Heart left ventricle (tissue), 16 donors: ENCODE measurements at regions not wholly inside any gene's neighbourhood (a gene's known extent, or its start where the extent isn't known, plus 50 kb on each side); places are given as distances from the start of the nearest gene placed in this dataset.

ENCODE experiments used
- ATAC-seq, 4 donors: fragments of 200-7000 bp; cut with Tn5 transposase; one replicate each; pipeline ENCODE4 v1.9.1; 2020 to 2022; ENCODE audit warnings: moderate library complexity in 4 of 4, mild to moderate bottlenecking in 3 of 4, moderate number of reproducible peaks in 1 of 4
- DNase-seq, 5 donors: peaks; one replicate each; pipeline ENCODE4 v3.0.0-alpha.2; 2020
- H3K27ac ChIP-seq, 12 donors: fragments of 200-600 bp; sonication (generic) in 4 of 12; one replicate each; pipeline versions ENCODE4 v1.5.0 to v1.8.0; 2016 to 2022; ENCODE audit warnings: mild to moderate bottlenecking in 2 of 12
- H3K27me3 ChIP-seq, 9 donors: fragments of 200-600 bp; sonication (generic) in 2 of 9; one replicate each; pipeline versions ENCODE4 v1.5.1 to v1.8.0; 2016 to 2022; ENCODE audit warnings: mild to moderate bottlenecking in 3 of 9
- H3K36me3 ChIP-seq, 9 donors: fragments of 200-600 bp; sonication (generic) in 2 of 9; one replicate each; pipeline versions ENCODE4 v1.5.0 to v1.8.0; 2018 to 2022; ENCODE audit warnings: mild to moderate bottlenecking in 2 of 9
- H3K4me1 ChIP-seq, 12 donors: fragments of 200-600 bp; sonication (generic) in 4 of 12; one replicate each; pipeline versions ENCODE4 v1.5.0 to v1.8.0; 2016 to 2022; ENCODE audit warnings: mild to moderate bottlenecking in 3 of 12
- H3K4me3 ChIP-seq, 12 donors: fragments of 200-600 bp; sonication (generic) in 4 of 12; one replicate each; pipeline versions ENCODE4 v1.5.0 to v1.8.0; 2017 to 2022; ENCODE audit warnings: mild to moderate bottlenecking in 9 of 12, moderate library complexity in 4 of 12
- H3K9me3 ChIP-seq, 12 donors: fragments of 200-600 bp; sonication (generic) in 4 of 12; one replicate each; pipeline versions ENCODE4 v1.5.0 to v1.8.0; 2016 to 2022; ENCODE audit warnings: mild to moderate bottlenecking in 1 of 12
- CTCF ChIP-seq, 12 donors: fragments of 200-600 bp; sonication (generic) in 4 of 12; IDR thresholded peaks; one replicate each; pipeline versions ENCODE4 v1.5.0 to v1.8.0; 2018 to 2022; ENCODE audit warnings: antibody characterized with exemption in 12 of 12, mild to moderate bottlenecking in 5 of 12
- POLR2A ChIP-seq, 2 donors: fragments of 450-650 bp; IDR thresholded peaks; one replicate each; pipeline ENCODE4 v1.6.1; 2017; ENCODE audit warnings: antibody characterized with exemption in 2 of 2, mild to moderate bottlenecking in 2 of 2, moderate library complexity in 2 of 2
- WGBS, 4 donors: extraction: QIAGEN DNeasy Blood & Tissue Kit in 2 of 4; methylation state at CpG; one replicate each; pipeline versions ENCODE4 v1.1.5 to v1.1.7; 2013 to 2018; 5-methylcytosine and 5-hydroxymethylcytosine counted together
- intact Hi-C, 10 donors: fragments of 100-400 bp; cut with DNase I; formaldehyde crosslinking; loops; one replicate each; pipeline versions ENCODE4 v1.11.1 to v1.14.2; 2022
- donor health status: ischemic (EF 13 %, LVEDD 7.1; RV severe dilation, severe dysfunction).
- donor health status: healthy with polysubstance abuse.
- donor health status: DM: no; HTN: yes; CAD: no.
- donor health status: DM: no; HTN: no; CAD: no.
- donor health status: ischemic (EF 25% LVEDD 6.9; RV normal size, moderate dysfunction).
- donor health status: ischemic (EF 25% LVEDD 5.7; RV mildly dilated, moderate dysfunction).
- donor health status: healthy.
- donor health status: DM: yes; HTN: yes; CAD: no.
- donor health status: ischemic (EF 35%, LVEDD 5.7; RV mildly dilated, moderate dysfunction).
- donor health status: nonischemic (EF 11% LVEDD 7.7; RV severe dilation, severe dysfunction).
- donor health status: DM: yes; HTN: yes; CAD: no.
- donor health status: PGD.
- donor health status: ischemic (EF 29% LVEDD 5.4; RV normal size, mild dysfunction).
- donor health status: nonischemic (EF 23%, LVEDD 6.1; RV moderate dilation, normal function).

- no peaks in the 10 kb centered on the region for H3K4me1 ChIP-seq
- H3K27me3 ChIP-seq = no peaks in the 10 kb centered on the region
- 73 to 82% (median 80%) methylated on average over 2 of the region's 2 CpGs for WGBS, 4 donors
- no peak overlapping the region for H3K27ac ChIP-seq
- TF ChIP-seq POLR2A (IDR thresholded peaks at IDR 0.05) = no peak
- TF ChIP-seq CTCF (IDR thresholded peaks at IDR 0.05) = no peak
- ATAC-seq (no peak), DNase-seq (no peak)
- H3K36me3 ChIP-seq = no peaks in the 10 kb centered on the region
- no peaks in the 10 kb centered on the region for H3K9me3 ChIP-seq
- no peak overlapping the region for H3K4me3 ChIP-seq
- intact Hi-C loops = no loop called here
Measured at GRCh38 chr12:59517522-59517921, 78.3 kb upstream of the SLC16A7 start.

GRCh38 chr12:59500915-59501314 lies 94.9 kb upstream of the SLC16A7 start:
- H3K36me3 ChIP-seq = no peaks in the 10 kb centered on the region
- no peaks in the 10 kb centered on the region for H3K9me3 ChIP-seq
- intact Hi-C loops = no loop called here
- no peak for TF ChIP-seq POLR2A (IDR thresholded peaks at IDR 0.05)
- no peak for TF ChIP-seq CTCF (IDR thresholded peaks at IDR 0.05)
- no peaks in the 10 kb centered on the region for H3K27me3 ChIP-seq
- H3K4me3 ChIP-seq = no peak overlapping the region
- no peak overlapping the region for H3K27ac ChIP-seq
- no peak for DNase-seq
- H3K4me1 ChIP-seq = no peaks in the 10 kb centered on the region
- WGBS, 4 donors = 61 to 69% (median 64%) methylated on average over 1 of the region's 1 CpG
- no peak for ATAC-seq

GRCh38 chr12:59500335-59500734 lies 95.5 kb upstream of the SLC16A7 start:
- no peaks in the 10 kb centered on the region for H3K4me1 ChIP-seq
- WGBS, 4 donors = 91 to 98% (median 93%) methylated on average over 1 of the region's 1 CpG
- H3K36me3 ChIP-seq = no peaks in the 10 kb centered on the region
- H3K27ac ChIP-seq = no peak overlapping the region
- H3K9me3 ChIP-seq = no peaks in the 10 kb centered on the region
- H3K4me3 ChIP-seq = no peak overlapping the region
- no peak for TF ChIP-seq POLR2A (IDR thresholded peaks at IDR 0.05)
- TF ChIP-seq CTCF (IDR thresholded peaks at IDR 0.05) = no peak
- intact Hi-C loops = no loop called here
- no peak for ATAC-seq
- H3K27me3 ChIP-seq = no peaks in the 10 kb centered on the region
- DNase-seq = no peak

GRCh38 chr12:59499774-59500173 lies 96.1 kb upstream of the SLC16A7 start:
- H3K27ac ChIP-seq = no peak overlapping the region
- intact Hi-C loops = no loop called here
- no peak overlapping the region for H3K4me3 ChIP-seq
- TF ChIP-seq POLR2A (IDR thresholded peaks at IDR 0.05) (no peak), CTCF (IDR thresholded peaks at IDR 0.05) (no peak)
- DNase-seq (no peak), ATAC-seq (no peak)
- no peaks in the 10 kb centered on the region for H3K9me3 ChIP-seq
- H3K27me3 ChIP-seq = no peaks in the 10 kb centered on the region
- no peaks in the 10 kb centered on the region for H3K4me1 ChIP-seq
- WGBS, 4 donors = 60 to 67% (median 63%) methylated on average over 1 of the region's 1 CpG
- H3K36me3 ChIP-seq = no peaks in the 10 kb centered on the region
